Activated CD4-positive, alpha-beta T cell treated with anti-CD3 and anti-CD28 coated beads, Interleukin-2, Interleukin-4, amounts not matched to agents 100 ng/mL and 50 ng/mL, durations not matched to agents 16 hours and 8 hours (primary cell): ENCODE measurements at regions not wholly inside any gene's neighbourhood (a gene's known extent, or its start where the extent isn't known, plus 50 kb on each side); places are given as distances from the start of the nearest gene placed in this dataset.
A peak's percentile ranks its signal among the peaks of the same experiment; 100 is the strongest.
"Not testable (repeated sequence)": the region's sequence is repeated elsewhere in the genome, so short reads cannot be mapped to it uniquely, and the experiment has no call there.

ENCODE experiments used
- DNase-seq: peaks from one replicate; pipeline ENCODE4 v3.0.0-alpha.2; 2020; ENCODE audit warnings: low spot score

DNA sequence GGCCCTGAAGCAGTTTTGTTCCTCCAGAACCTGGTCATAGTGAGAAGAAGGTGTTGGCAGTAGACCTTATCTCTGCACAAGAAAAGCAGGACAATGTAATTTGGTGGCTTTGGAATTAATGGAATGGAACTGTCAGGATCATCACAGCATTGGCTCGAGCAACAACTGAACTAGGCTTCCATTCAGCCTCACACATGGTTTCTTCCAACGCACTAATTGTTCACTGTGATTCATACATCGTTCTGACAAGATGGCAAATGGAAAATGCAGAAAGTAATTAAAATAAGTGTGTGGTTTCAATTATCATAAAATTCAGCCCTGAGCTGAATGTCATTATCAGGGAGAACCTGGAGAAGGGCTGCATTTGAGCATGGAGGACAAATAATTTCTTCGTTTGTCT lies 80.6 kb downstream of the MFSD1 start:
- DNase-seq: no peak

DNA sequence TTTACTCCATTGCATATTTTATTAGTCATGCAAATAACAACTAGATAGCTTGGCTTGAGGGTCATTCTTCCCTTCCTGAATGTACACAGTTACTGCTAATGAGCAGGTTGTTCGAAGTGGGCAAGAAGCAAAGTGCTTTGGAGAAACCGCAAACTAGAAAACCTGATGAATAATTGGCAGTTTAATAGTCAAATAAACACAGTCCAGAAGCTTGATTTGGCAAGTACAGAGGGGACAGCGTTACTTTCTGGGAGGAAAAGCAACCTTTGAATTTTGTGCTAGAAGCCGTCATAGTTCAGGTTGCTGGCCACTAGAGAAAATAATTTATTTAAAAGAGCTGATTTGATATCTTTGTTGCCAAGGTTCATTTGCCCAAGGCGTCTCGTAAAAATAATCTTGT lies 94.9 kb downstream of the MFSD1 start:
- DNase-seq: no peak

DNA sequence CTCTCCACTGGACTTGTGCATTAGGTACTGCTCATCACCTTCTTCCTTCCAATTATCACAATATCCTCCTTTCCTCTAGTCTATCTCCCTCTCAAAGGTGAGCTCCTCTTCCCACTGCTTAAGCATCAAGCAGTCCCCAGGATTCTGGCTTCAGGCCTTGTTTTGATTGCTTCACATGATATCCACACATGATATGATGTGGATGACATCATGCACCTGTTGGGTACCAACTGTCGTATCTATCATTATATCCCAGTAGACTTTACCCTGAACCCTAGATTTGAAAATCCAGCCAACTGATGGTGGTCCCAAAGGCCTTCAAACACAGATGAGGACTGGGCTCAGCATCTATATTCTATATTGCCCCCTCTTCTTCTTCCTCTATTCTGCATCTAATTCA lies 104.9 kb downstream of the MFSD1 start:
- DNase-seq: no peak

DNA sequence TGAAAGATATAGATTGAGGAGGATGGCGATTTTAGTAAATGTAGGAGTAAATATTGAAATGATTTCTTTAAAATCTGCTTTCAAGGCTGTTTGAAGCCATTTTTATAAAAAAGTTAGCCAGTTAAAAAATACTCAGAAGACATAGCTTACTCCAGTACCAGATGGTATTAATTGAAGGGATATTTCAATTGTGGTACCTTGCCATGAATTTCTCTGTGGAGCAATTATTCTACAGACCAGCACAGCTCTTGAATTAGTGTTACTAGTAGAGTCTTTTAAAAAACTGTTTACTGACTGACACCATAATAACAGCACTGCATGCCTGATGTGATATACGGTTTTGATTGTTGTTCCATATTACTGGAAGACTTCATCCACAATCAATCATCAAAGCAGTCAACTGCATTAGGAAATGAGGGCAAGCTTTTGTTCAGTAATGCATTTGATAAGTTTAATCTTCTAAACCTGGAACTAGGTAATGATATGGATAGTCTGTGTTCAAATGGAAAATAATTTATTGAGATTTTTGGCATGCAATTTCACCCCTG lies 106.4 kb downstream of the MFSD1 start:
- no peak for DNase-seq

DNA sequence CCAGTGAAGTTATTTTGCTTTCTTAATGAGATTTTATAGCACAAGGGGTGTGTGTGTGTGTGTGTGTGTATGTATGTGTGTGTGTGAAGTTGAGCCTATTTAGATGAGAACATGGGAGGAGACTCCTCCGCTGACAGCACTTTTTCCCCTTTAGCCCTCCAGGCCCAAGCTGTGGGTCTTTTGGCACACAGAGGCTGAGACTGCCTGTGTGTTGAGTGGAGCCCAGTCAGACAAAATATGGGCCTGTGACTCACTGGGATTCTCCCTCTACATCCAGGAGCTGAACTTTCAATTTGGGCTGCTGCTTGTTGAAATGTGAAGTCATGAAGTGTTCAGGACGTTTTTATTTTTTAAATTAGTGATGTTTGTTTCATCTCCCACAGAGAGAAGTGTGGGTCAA lies 108.0 kb downstream of the MFSD1 start:
- DNase-seq: no peak

DNA sequence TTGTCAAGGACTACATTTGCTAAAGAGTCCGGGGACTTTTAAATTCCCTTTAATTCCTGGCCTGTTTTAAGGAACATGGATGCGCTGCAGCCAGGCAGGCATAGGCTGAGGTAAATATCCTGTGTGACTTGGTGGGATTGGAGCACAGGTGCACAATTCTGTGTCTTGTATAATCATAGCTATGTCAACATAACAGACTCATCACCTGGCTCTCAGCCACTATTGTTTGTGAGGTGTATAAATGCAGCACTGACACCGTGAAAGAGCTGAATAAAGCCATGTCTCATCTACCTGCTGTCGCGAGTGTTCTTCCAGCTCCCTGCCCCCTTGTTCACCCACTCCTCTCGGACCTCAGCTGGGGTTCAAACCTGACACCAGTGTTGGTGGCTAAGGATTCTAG lies 109.7 kb downstream of the MFSD1 start:
- no peak for DNase-seq

DNA sequence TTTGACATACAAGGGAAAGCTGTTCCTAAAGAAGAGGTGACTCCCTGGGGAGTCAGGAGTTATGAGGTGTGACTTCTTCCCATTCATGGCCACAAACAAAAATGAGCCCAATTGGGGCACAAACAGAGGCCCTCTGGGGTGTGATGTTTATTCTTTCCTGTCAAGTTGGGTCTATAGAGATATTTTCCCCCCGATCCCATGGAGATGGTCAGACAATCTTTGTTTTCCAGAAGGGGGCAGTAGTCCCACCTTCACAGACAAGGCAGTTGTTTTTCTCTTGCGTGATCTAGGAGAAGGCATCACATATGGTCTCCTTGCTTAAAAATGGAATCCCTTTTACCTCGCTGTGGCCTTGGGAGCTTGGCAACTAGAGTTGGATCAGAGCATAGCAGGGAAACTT lies 110.3 kb downstream of the MFSD1 start:
- no peak for DNase-seq

DNA sequence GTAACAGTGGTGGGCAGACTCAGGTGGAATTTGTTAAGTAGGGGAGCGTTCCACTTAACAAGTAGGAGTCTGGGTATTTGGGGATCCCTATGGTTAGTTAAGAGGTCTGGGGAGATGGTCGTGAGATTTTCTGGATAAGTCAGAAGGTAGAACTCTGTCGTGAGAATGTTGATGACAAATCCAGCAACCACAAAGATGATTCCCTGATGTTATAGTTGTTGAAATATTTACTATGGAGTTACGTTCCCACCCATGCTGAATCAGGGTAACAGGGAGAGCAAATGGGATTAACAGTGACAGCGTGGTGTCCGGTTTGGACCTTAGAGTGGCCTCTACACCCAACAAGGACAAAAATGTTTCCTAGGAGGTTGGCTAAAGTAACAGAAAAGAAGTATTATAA lies 110.8 kb downstream of the MFSD1 start:
- DNase-seq: no peak

DNA sequence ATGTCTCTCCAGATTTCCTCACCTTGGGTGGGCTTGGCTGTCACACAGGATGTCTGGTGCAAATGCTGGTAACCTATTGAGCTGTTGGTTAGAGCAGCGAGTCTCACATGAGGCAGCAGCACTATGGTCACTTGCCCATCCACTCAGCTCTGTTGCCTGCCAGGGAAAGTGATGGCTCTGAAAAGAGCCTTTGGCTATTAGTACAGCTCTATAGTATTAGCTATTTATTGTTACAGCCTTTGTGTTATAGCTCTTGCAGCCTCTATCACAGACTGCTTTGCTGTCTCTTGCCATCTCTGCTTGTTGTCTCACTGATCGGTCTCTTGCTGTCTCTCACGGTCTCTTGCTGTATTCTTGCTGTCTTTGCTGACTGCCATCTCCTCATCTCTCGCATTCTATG lies 114.3 kb downstream of the MFSD1 start:
- no peak for DNase-seq

DNA sequence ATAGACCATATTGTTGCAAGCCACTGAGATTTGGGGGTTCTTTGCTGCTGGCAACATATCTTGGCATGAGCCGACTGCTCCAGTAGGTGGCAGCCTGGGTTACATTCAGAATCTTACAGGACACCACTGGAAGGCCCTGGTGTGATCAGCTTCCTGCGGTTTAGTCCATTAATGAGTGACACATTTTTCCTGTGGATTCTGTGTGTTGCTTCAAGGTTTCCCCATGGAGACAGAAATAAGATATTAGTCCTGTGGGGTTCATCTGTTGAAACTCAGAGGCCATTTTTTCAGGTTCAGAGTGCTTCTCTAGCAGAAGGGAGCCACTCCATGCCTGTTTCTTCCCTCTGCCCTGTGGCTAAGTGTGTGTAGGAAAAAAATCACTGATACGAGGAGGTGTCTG lies 116.2 kb downstream of the MFSD1 start:
- DNase-seq: peak; percentile 36

DNA sequence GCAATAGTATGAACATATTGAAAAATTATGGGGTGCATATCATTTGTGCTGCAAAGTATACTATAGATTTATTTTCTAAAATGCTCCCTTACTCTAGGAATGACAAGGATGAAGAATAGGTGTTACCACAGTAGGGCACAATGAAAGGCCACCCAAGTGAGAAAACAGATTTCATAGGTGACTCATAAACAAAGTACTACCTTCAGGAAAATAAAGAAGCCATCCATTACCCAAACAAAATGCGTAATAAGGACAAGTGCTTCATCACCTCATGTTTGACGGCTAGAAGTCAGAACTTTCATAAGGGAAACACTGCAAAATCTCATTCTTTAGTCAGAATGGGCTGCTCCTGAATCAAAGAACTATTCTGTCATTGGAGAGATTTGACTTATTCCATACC lies 116.6 kb downstream of the MFSD1 start:
- no peak for DNase-seq

DNA sequence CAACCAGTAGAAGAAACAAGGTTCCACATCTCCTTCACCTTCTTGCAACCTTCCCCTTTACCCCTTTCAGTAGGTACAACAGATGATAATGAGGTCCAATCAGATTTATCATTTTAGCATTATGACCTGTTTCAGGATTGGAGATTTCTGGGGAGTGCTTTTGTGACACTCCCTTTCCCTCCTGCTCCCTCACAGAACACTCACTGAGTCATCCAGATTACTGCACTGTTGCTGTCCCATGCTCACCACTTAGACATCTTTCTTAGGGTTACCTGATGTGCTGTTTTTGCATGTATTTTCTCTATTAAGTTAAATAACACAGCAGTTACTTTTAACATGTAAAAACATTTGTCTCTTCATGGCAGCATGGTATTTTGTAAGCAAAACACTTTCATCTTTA lies 118.5 kb downstream of the MFSD1 start:
- DNase-seq: no peak

DNA sequence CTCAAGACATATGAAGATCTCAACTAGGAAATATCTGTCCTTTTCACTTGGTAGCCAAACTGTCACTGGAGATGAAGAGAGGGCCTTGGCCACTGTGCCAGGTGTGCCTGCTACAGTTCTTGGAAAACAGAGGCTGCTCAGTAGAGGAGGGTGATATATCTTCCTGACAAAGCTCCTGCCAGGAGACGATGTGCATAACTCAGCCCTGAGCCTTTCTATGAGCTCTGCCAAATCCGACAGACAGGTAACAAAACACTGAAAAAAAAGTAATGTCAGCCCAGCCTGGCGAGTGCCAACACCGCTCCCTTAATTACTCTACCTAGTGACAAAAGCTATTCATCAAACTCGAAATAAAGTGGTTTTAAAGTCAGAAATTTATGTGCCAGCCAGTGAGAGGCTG lies 123.2 kb downstream of the MFSD1 start:
- DNase-seq: no peak

DNA sequence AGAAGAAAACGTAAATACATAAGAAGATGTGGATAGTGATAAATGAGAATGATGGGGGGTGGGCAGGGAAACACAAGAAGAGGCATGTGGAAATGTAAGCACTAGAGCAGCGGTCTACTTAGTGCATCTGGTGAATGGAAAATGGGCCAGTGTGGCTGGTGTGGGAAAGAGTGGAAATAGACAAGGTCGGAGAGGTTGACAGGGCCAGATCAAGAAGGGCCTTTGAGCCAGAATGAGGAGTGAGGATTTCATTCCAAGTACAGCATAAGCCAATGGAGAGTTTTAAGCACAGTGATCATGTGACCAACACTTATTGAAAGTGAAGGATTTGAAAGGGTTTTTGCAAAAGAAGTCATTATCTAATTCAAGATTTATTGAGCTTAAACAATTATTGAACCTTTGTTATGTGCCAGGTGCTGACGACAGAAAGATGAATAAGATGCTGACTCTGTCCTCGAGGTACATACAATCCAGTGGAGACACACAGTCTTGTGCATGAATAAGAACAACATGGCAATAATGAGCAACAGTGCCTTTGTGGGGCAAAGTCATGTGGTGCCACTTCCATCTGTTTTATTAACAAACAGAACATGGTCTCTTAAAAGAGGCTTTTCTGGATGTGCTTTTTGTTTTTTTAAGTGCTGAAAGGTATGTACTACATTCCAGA lies 124.1 kb downstream of the MFSD1 start:
- DNase-seq: no peak

DNA sequence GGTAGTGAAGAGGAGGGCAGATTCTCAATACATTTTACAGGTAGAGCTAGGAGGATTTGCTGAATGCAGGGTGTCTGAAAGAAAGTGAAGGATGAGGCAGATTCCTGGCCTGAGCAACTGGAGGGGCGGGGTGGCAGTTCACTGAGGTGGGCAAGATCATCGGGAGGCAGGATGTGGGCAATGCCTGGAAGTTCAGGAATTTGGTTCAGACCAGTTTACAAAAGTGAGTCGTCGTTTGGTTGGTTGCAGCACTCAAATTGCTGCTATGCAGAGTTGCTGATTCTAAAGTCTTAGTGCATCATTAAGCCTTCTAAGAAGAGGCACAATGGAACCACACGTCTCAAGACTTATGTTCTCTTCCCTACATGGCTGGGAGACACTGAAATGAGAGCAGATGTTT lies 134.0 kb downstream of the MFSD1 start:
- DNase-seq: no peak

DNA sequence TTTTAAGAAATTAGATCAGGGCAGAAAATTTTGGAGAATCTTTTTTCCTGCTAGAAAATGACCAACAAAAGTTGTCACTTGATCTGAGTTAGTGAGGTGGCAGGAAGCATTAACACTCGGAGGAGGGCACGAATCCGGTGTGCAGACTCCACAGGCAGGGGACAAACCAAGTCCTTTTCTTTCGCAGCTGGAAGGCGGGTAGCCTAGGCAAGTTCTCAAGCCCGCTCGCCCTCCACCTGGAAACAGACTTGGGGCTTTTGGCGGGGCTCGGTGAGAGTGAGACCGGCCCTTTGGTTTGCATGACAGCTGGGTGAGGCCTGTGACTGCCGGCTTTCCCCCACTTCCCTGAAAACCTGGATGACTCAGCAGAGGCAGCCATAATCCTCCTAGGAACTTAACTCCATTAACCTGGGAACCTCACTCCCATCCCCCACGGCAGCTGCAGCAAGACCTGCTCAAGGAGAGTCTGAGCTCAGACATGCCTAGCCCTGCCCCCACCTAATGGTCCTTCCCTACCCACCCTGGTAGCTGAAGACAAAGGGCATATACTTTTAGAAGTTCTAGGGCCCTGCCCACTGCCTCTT lies 134.8 kb downstream of the MFSD1 start:
- no peak for DNase-seq

DNA sequence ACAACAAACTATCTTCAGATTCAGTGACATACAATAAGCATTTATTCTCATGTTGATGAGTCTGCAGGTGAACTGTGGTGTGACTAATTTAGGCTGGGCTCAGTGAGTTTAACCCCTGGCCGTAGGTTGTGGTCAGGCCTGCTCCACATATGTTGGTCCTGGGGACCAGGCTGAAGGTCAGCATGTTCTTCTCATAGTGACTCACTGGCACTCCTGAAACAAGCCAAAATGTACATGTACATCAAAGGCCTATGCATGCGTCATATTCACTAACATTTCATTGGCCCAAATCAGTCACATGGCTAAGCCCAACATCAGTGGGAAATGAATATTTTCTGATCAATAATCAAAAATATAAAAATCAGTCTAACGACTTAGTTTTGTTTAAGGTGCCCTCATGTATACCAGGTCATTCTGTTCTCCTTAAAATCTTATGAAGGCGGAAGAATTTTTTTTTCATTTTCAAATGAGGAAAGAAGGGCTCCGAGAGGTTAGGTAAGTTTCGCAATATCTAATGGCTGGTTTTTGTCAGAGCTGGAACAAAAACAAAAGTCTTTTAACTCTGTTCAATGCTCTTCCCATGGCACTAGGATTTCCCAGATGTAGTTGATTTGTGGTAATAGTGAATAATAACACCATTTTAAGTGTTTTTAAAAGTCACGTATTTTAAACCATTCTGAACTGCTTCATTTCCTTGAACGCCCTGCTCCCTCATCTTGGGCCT lies 148.5 kb downstream of the MFSD1 start:
- no peak for DNase-seq

DNA sequence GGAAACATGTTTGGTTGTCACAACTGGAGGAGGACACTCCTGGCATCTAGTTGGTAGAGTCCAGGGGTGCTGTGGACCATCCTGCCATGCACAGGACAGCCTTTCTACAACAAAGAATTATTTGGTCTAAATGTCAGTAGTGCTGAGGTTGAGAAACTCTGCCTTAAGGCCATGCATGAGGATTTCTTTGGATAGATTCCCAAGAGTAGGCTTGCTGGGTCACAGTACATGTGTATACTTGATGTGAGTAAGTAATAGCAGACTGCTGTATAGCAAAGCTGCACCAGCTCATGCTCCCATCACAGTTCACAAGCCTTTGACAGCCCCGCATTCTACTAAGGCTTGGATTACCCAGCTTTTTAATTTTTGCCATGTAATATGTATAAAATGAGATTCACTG lies 151.3 kb downstream of the MFSD1 start:
- DNase-seq: no peak

DNA sequence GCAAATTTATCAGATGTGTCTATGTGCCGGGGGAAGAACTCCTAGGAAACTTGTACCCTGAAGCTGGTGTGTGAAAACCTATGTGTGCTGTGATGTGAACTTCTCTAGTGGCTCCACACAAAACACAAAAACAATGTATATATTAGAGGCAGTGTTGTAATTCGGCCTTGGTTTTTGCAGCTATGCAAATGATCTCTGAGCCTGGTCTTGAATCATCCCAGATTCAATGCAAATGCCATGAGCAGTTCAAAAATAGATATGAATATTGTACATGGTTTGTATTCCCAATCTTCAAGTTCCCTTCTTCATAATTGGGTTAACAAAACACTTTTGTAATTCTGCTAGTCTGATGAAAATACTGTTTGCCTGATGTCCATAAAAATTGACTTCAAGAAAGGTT lies 152.6 kb downstream of the MFSD1 start:
- DNase-seq: no peak

DNA sequence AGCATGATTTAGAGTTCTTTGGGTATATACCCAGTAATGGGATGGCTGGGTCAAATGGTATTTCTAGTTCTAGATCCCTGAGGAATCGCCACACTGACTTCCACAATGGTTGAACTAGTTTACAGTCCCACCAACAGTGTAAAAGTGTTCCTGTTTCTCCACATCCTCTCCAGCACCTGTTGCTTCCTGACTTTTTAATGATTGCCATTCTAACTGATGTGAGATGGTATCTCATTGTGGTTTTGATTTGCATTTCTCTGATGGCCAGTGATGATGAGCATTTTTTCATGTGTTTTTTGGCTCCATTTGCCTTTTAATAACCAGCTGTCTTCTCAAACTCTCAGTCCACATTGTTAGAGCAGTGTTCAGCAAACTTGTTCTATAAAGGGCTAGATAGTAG lies 155.9 kb downstream of the MFSD1 start:
- not testable (repeated sequence) for DNase-seq

DNA sequence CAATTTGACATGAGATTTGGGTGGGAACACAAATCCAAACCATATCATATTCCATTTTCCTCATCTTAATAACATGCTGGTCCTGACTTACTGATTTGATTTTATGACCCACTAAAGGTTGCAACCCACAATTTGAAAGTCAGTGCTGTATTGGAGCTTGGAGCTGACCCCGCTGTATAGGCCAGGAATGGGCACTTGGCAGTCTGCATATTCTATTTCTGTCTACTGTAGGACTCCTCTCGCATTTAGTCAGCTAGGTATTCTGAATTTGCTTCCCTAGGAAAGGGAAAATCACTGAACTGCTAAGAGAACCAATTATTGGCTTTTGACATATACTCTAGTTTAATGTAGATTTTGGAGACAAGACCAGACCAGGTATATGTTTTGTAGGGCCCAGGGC lies 157.0 kb downstream of the MFSD1 start:
- DNase-seq: no peak

DNA sequence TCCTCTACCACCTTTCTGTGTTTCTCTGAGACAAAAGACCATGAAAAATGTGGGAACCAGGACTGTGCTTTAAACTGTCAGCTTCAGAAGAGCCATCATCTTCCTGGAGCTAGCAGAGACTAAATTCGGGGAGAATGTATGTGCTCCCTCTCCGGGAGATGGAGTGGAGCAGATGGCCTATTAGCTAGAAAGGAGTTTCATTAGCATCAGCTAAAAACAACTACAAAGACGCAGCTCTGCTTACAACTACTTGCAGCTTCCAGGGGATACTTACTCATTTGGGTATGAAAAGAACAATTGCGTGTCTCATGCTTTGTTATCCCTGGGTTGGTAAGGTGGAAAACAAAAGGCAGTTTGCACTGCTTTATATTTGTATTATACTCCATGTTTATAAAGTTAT lies 159.6 kb downstream of the MFSD1 start:
- no peak for DNase-seq

DNA sequence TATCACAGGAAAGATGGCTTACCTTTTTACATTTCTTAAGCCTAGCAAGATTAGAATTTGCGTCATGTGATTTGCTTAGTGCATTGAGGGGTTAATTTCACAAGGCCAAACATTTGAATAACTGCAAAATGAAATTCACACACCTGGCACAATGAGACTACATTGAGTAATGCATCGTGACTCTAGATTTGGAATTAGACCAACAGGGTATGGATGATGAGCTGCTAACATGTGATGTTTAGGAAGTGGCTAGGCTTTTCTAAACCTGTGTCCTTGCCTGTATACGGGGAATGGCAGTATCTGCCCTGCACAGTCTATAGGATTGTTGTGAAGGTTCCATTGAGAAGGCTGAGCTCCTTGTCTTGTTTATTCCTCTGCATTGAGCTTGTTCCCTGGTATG lies 160.1 kb downstream of the MFSD1 start:
- DNase-seq: no peak

DNA sequence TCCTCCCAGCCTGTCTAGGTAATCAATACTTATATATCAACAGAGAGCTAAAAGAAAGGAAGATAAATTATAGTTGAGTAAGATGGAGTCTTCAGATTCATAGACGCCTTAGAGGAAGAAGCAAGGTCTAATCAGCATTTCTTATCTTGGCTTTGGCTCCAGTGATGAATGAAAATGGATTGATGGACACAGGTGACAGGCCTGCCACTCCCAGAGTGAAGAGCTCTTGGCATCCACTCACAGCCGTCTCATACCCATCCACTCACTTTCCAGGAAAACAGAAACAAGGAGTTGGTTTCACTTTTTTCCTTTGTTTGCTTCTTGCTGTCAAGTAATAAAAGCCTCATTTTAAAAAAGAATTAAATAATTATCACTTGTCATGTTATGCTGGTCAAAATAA lies 168.2 kb downstream of the MFSD1 start:
- DNase-seq: no peak
